HG03460 (cell line): ENCODE measurements at regions not wholly inside any gene's neighbourhood (a gene's known extent, or its start where the extent isn't known, plus 50 kb on each side); places are given as distances from the start of the nearest gene placed in this dataset.
A peak's percentile ranks its signal among the peaks of the same experiment; 100 is the strongest.

Experiments used
- ATAC-seq: cut with Tn5 transposase; IDR thresholded peaks from one replicate; pipeline ENCODE4 v1.9.1; 2021; ENCODE audit not compliant: unreplicated experiment

DNA sequence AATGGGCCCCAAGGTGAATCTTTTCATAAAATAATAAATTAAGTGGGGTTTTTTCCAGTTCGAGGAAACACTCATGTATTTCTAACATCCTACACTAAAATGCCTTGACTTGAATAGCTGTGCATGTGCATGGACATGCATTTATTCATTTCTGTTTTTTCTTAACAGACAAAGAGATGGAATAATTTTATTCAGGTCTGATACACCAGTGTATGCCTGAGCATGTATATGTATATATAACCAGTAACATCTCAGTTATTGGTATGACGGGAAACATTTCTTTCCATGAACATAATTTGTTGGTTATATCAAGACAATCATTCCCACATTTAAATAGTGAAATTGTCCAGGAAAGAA lies 468.7 kb upstream of the TNP1 start:
- no peak for ATAC-seq

DNA sequence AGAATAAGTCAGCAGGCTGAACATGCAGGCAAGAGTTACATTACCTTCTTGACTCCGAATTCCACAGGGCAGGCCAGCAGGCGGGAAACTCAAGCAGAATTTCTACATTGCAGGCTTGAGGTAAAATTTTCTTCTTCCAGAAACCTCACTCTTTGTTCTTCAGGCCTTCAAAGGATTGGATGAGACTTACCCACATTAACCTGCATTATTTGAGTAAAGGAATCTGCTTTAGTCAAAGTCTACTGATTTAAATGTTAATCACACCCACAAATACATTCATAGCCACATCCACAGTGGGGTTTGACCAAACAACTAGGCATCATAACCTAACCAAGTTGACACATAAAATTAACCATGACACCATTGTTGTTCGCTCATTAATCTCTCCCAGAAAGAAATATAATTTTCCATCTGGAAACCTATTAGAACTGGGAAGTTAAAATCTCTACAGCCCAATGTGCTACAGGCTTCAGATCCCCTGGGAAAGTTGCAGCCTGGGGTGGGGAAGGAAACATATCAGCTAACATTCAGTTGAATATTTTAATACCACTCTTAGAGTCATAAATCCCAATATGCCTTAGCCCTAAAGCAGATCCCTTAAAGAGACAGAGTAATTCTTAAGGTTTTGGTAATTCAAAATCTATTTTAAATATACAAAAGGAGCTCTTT lies 468.2 kb upstream of the TNP1 start:
- no peak for ATAC-seq

DNA sequence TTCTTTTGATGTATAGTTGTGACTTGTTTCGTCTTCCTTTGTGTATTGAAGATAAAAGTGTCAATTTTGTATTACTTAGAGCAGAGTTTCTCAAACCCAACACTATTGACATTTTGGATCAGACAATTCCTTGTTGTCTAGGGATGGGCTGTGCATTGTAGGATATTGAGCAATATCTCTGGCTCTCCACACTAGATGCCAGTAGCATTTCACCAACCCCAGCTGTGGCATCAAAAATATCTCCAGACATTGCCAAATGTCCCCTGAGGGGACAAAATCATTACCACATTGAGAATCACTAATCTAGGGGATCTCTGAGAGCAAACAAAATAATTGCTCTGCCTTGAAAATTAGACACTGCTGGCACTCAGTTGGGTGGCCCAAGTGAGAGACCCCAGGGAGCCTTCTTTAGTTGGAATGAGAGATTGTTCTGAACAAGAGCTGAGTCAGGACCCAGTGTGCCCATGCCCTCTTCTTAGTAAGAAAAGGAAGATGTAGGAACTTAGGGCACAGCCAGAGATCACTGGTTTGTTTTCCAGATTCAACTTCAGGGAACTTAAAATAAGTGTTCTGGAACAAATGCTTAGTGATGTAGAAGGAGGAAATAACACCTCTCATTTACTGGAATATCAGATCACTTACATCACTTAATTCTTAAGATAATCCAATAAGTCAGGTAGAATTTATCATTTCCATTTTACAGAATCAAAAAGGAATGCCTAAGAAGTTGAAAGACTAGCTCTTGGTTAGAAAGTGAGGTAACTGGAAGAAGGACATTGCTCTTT lies 466.6 kb upstream of the TNP1 start:
- ATAC-seq: no peak

DNA sequence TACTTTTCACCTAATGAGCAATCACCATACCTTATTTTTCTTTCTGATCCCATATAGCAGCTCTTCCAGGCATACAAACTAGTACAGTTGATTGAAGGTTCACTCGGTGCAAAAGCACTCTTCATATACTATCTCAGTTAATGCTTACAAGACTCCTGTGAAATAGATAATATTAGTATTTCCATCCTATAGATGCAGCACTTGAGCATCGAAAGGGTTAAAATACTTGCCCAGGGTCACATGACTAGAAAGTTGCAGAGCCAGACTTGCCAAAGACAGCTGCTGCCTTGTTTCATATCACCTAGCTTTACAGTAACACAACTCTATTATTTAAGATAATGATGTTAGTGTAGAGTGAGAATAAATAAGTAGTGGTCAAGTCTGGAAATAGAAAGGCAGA lies 466.0 kb upstream of the TNP1 start:
- no peak for ATAC-seq

DNA sequence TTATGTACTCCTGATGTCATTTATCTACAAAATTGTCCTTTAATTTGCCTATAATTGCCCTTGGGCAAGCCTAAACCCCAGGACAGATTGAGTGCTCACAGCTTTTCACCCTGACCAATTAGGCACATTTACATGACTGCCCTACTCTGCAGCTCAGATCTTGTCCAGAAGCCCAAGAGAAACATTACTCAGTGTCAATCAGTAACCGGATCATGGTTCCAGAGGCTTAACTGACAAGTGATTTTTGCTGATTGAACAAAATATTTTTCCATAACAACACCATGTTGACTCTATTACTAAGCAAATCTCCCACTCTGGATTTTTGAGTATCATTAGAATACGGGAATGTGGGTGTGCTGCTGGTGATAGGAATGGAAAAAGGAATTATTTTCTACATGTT lies 465.4 kb upstream of the TNP1 start:
- no peak for ATAC-seq

DNA sequence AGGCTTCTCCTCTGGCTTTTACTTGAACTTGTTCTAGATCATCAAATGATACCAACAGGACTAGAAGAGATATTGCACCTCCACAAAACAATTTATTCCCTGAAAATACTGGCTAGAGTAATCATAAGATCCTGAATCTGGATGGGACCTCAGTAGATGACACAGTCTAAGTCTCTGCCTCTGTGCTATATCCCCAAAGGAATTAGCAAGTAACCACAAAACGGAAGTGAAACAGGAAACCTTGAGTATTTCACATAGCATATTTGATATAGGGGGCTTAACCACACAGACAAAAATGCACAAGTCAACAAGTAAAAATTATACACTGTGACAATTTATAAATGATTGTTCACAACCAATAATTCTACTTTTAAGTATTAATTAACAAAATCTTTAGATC lies 456.9 kb upstream of the TNP1 start:
- peak; percentile 89 for ATAC-seq

DNA sequence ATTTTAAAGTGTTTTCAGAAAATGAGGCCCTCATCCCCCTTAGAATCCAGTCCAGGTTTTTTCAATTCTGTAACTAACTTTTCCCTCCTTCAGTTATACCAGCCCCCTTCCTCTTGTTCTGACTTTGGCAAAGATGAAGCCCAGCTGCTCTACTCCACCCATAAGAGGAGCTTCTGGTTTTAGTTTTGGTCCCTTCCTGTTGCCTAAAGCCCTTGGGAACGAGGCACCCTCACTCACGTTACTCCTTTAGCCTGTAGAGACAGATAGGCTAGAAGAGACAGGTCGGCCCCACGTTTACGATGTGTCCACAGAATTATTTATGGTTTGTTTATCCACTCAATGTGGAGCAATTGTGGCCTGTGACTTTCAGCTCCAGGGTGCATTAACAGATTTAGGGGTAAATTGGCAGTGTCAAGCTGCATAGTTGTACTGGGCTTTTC lies 454.2 kb upstream of the TNP1 start:
- no peak for ATAC-seq

DNA sequence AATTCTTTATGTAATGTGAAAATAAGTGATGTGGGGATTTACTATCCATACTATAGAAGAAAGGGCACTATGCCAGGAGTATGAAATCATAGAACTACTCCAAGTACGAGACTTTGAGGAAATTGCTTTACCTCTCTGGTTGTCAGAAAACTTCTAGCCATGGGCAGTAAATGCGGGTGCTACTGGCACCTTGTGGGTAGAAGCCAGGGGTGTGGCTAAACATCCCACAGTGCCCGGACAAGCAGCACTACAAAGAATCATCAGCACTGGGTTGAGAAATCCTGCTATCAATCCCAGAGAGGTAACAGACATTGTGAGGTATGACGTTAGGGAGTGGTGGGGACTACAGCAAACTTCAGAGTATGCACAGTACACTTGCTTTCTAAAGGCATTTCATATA lies 453.5 kb upstream of the TNP1 start:
- no peak for ATAC-seq

DNA sequence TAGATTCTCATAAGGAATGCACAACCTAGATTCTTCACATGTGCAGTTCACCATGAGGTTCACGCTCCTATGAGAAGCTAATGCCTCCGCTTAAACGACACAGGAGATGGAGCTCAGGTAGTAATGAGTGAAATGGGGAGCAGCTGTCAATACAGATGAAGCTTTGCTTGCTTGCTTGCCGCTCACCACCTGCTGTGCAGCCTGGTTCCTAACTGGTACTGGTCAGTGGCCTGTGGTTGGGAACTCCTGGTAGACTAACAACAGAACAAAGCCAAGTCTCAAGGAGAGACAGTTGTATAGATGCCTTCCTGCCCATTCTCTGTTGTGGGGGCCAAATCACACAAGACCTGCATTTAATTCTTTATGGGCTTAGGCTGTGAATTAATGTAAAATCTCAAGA lies 449.2 kb upstream of the TNP1 start:
- ATAC-seq: no peak

DNA sequence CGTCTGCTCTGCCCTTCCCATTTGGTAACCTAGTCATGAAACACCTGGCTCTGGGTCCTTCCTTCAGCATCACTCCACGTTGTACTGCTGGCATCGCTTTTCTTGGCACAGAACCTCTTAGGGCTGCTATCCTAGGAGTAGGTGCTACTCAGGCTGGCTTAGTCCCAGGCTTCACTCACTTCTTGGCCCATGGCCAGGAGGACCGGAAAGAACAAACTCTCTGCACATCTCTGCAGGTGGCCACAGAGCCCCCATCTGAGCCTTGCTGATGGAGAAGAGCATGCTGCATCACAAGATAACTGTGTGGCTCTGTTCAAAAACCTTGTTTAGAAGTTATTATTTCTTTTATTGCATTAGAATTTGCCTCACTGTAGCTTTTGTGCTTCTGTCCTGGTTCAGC lies 447.2 kb upstream of the TNP1 start:
- ATAC-seq: no peak

DNA sequence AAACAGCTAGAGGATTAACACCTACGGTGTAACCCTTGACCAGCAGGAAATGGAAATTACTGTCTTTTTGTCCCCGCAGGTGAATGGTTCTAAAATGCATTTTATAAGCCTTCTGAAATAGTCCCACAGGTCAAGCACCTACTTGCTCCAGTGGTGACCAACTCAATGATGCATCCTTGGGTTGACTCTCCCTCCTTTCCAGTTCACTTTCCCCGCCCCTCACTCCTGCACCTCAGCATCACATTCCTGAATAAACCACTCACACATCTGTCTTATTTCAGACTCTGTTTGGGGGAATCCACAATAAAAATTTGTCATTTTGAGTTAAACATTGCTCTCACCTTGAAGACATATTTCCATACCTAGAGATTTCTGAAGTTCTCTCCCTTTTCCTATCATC lies 446.0 kb upstream of the TNP1 start:
- ATAC-seq: no peak

DNA sequence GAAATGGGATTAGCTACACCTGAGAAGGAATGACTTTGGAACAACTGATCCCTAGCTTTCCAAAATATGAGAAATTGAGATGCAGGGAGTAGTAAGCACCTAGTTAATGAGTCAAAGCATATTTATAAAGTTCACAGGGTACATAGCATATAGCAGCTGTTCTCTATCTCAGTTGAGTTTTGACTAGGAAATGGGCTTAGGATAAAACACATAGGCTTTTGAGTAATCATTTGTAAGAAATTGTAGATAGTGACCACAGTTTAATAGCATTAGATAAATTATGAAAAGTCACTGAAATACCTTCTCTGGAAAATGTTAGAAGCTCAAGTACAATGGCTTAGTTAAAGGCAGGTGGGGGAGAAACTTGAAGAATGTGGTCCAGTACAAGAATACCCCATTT lies 444.7 kb upstream of the TNP1 start:
- ATAC-seq: no peak

DNA sequence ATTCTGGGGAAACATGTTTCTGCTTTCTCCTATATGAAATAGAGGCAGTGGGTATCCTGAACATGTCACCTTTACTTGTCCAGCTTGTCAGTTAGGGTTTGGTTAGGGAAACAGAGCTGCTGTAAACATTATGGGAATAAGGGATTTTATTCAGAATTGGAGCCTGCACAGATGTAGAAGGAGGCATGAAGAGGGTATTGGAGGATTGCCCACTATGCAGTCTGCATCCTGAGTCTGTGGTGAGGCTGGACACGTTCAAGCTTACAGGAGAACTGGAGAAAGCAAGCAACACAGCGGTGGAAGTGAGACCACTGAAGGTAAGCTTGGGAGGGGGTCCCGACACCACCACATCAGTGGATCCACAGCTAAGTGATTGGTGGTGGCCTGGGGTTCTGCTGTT lies 443.0 kb upstream of the TNP1 start:
- no peak for ATAC-seq

DNA sequence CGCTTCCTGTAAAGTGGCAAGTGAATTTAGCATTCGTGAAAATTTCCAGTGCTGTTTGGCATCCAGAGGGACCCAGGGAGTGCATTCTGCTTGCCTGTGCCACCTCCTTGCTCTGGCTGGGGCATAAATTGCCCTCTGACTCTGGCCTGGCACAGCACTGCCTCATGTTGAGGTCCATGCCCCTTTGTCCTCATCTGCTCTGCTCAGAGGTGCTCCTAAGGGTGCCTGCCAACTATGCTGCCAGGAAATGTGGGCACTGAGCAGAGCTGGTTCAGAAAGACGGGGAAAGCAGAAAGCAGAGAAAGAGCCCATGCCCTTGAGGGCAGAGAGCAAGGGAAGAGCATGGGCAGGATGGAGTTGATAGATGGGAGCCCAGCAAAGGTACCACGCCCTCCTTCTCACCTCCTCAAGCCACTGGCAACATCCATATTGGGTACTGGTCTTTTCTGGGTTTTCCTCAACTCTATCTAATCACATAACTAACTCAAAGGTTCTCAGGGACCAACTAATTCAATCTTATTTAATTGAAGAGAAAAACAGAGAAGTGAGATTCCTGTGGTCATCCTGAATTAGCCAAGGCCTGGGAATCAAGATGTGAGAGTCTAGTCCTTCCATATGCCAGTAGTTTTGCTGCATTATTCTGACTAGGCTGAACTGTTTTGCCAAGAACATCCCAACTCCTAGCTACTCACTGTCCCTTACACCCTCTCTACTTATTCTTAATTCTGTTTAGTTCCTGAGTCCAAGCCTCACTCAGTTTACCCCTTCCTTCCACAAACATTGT lies 441.5 kb upstream of the TNP1 start:
- ATAC-seq: no peak

DNA sequence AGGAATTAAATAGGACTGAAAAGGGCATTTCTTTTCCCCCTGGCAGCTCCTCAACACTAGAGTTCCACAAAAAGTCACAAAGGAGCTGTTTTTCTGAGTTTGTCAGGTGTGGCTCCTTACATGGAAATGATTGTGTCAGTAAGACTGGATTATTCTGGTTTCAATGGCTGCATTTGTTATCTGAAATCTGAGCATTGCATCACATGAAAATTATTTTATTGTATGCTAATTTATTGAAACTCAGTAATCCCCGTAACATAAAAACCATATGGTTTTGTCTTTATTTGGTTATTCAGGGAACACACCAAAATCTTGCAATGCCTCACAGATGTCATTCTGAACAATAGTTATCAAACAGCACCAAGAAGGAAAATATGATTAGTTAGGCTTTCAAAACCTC lies 439.7 kb upstream of the TNP1 start:
- no peak for ATAC-seq

DNA sequence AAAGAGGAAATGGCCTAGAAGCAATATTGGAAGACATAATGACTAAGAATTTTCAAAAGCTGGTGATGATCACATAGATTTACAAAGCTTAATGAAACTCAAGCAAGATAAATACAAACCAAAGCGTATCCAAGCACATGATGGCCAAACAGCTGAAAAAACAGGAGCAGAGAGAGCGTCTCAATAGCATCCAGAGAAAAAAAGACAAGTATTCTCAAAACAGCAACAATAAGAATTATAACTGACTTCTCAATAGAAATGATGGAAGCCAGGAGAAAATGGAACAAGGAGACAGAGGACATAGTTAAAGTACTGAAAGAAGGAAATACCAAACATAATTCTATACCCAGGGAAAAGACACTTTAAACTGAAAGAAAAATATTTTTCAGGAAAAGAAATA lies 437.2 kb upstream of the TNP1 start:
- no peak for ATAC-seq

DNA sequence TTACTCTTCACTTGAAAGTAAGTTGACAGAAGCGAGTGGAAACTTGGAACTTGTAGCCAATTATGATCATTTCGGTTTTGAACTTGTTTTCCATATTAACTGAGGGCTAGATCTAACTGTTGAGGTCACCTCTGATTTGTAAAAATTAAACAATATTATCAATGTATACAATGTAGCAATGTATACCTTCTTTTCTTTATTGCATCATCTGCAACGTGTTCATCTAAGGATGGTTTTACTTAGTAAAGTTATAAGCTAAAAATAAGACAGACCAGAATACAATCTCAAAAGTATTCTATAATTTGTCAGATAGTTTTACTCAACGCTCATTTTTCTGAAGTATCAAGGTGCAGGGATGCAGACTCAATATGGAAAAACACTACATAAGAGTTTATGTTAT lies 435.0 kb upstream of the TNP1 start:
- ATAC-seq: no peak

DNA sequence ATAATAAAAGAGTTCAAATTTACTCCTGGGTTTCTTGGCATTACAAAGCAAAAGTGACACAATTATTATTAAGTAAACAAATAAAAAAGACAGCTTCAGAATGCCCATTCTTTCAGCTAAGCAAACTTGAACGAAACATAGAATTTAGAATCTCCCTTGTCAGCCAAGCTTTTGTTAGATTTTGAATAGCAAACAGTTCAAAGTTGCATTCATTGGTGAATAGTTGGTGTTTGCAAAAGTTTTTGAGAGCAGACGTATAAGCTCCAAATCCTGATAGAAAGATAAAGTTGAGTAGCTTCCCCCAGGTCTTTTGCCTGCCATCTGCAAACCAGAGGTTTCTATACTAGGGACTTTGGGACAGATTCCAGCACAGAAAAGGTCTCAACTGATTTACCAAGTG lies 434.3 kb upstream of the TNP1 start:
- ATAC-seq: no peak

DNA sequence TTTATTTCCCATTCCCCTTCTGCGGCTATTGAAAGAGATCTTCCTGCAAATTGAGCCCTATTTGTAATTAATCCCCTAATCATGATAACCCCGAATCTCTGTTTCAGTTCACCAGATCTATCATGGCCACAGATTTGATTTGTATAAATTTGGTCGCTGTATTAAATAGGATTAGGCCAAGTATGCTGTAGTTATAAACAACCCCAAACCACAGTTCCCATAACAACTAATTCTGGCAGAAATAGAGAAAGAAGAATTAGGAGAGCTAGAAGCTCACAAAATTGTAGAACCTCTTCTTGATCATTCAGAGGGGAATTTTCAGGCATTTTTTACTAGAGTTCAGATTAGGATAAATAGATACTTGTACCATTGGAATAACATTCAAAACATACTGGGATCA lies 433.7 kb upstream of the TNP1 start:
- no peak for ATAC-seq

DNA sequence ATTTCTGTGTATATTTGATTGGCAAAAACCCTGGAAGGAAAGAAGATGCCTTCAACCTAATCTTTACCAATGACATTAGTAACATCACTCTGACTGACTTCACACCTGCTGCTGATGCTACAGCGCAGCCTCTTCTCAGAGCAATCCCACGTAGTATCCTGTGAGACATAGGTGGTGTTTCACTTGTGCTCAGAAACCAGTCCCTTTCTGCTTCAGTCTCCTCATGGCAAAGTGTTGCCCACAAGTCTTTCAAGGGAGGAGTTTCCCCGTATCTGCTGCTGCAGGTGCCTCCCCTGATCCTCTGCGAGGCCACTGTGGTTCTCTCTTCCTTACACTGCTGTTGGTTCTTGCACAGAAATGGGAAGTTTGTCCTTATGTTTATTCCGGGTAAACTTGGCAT lies 433.2 kb upstream of the TNP1 start:
- no peak for ATAC-seq

DNA sequence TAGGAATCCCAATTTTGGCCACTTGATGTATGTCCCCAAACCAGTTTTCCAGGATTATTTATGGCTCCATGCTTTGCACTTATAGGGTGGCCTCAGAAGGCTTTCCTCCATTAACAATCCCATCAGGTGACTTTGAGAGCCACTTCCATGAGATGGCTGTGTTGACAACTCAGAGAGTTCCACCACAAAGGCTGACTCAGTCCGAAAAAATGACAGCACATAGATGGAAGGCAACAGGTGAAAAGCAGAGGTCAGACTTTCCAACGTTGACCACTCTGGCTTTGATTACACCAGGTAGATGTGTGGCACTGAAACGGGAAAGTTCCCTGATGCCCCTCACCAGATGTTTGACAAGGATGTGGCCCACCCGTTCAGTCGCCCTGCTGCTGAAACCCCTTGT lies 431.4 kb upstream of the TNP1 start:
- ATAC-seq: no peak

DNA sequence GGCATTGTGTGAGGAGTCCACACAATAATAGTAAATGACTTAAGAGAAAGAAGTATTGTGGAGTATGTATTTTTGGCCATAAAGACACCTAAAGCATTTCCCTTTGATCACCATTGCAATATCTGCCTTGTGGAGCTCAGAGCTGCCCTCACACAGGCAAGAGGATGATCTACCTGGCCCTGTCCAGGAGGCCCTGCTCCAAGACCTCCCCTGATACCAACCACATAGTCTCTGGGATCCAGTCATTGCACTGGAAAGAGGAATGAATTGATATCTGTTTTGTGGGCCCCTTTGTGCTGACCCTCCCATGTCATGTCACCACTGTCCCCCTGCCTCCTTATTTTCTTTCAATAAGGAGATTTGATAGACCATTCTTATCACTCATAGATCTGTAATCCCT lies 430.6 kb upstream of the TNP1 start:
- no peak for ATAC-seq
